GM20000 (cell line): ENCODE measurements at regions not wholly inside any gene's neighbourhood (a gene's known extent, or its start where the extent isn't known, plus 50 kb on each side); places are given as distances from the start of the nearest gene placed in this dataset.
"Not testable (repeated sequence)": the region's sequence is repeated elsewhere in the genome, so short reads cannot be mapped to it uniquely, and the experiment has no call there.

Experiments used
- DNase-seq: peaks from one replicate; pipeline ENCODE4 v3.0.0; 2012; ENCODE audit warnings: low spot score
- CTCF ChIP-seq: IDR thresholded peaks from 2 replicates; pipeline ENCODE4 v1.5.1; 2012; ENCODE audit warnings: mild to moderate bottlenecking, control low read depth; ENCODE audit errors: extremely low read depth, missing control alignments

- not testable (repeated sequence) for DNase-seq
Measured at GRCh38 chr22:11051401-11052112, 4476.4 kb upstream of the OR11H1 start.

GRCh38 chr22:11053403-11054344, 4474.3 kb upstream of the OR11H1 start:
- not testable (repeated sequence) for DNase-seq

DNA sequence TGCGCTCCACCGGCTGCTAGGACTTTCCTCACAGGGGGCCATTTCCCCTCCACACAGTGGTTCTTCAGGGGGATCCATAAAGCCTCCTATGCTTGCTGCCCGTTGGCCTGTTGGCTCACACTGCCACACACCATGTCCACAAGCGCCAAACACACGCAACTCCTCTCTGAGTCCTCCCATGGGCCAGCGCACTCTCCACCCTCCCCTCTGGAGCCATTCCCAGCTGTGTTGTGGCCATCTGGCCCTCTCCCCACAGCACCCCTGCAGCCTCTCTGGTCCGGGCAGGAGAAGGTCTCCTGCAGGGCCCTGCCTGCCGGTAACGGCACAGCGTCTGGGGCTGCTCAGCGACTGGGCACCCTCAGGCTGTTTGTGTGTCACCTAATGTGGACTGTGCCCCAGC, 4473.3 kb upstream of the OR11H1 start:
- DNase-seq: not testable (repeated sequence)

GRCh38 chr22:11055176-11055575, 4472.8 kb upstream of the OR11H1 start:
- not testable (repeated sequence) for DNase-seq

DNA sequence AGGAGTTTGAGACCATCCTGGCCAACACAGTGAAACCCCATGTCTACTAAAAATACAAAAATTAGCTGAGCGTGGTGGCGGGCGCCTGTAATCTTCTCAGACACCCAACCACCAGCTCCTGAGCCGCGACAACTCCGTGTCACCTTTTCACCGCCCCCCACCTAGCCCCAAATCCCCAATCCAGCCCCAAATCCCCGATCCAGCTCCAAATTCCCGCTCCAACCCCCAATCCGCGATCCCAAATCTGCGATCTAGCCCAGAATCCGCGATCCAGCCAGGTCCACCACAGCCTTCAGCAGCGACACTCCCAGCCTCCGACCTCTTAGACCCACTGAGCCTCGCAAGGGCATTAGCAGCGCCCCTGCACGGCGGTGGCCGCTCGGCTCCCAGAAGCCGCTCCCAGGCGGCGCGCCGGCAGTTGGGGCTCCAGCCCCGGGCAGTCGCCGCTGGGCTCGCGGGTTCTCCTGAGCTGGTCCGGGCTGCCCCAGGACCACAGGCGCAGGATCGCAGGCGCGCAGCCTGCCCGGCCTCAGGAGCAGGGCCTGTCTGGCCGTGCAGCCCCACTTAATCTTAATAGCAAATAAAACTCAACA, 4469.9 kb upstream of the OR11H1 start:
- not testable (repeated sequence) for DNase-seq

DNA sequence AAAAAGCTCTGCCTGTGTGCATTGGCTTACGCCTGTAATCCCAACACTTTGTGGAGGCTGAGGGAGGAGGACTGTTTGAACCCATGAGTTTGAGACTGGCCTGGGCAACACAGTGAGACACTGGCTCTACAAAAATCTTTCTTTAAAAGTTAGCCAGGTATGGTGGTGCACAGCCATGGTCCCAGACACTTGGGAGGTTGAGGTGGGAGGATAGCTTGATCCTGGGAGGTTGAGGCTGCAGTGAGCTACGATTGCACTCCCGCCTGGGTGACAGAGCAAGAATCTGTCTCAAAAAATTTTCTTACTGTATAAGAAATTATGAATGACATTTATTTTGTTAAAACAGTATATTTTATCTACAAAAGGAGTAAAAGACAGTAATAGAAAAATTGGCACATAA, 4468.9 kb upstream of the OR11H1 start:
- not testable (repeated sequence) for DNase-seq

GRCh38 chr22:11060797-11061196, 4467.2 kb upstream of the OR11H1 start:
- DNase-seq: not testable (repeated sequence)

- not testable (repeated sequence) for DNase-seq
Measured at GRCh38 chr22:11062534-11062933, 4465.5 kb upstream of the OR11H1 start.

GRCh38 chr22:11063022-11063685, 4464.8 kb upstream of the OR11H1 start:
- DNase-seq: not testable (repeated sequence)

- DNase-seq: not testable (repeated sequence)
Measured at GRCh38 chr22:11065210-11065609, 4462.8 kb upstream of the OR11H1 start.

- not testable (repeated sequence) for DNase-seq
Measured at GRCh38 chr22:11065876-11066457, 4462.0 kb upstream of the OR11H1 start.

DNA sequence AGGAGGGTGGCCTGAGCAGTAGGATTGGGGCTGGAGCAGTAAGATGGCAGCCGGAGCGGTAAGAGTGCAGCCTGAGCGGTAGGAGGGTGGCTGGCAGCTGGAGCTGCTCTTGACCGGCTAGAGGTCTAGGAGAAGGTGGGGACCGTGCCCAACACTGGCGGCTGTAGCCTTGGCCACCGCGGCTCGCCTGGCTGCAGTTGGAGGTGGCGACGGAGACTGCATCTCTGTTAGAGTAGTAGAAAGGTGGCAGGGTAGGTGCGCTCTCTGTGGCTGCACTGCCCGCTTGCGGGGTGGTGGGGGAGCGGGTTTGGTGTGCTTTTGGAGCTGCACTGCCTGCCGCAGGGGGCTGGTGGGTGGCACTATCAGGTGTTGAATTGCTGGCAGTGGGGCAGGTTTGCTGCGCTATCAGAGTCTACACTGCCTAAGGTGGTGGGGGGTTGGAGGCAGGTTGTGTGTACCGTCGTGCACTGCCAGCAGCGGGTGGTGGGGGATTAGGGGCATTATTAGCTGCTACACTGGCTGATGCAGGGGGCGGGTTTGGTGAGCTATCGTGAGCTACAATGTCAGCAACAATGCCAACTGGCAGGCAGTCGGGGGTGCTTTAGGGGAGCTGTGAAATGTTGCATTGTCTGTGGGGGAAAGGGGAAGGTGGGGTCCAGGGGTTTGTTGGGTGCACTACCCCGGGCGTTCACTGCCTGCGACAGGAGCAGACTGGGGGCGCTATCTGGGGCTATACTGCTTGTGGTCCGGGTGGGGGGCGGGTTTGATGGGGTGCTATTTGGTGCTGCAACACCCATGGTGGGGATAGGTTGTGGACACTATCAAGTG, 4461.3 kb upstream of the OR11H1 start:
- DNase-seq: peak; percentile 36
- TF ChIP-seq CTCF: no peak

GRCh38 chr22:11067286-11067871, 4460.6 kb upstream of the OR11H1 start:
- peak; percentile 43 for DNase-seq

DNA sequence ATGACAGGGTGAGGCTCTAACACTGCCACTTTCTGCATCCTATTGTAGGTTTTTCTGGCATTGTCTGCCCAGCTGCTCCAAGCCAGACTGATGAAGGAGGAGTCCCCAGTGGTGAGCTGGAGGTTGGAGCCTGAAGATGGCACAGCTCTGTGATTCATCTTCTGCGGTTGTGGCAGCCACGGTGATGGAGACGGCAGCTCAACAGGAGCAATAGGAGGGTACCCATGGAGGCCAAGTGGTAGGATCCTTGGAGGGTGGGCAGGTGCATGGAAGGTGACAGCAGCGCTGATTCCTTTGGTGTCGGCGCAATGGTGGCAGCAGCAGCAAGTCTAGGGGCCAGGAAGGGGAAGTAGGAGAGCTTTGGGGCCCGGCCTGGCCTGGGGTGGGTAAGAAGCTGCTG, 4460.1 kb upstream of the OR11H1 start:
- DNase-seq: peak; percentile 30

- DNase-seq: not testable (repeated sequence)
Measured at GRCh38 chr22:11068406-11068805, 4459.6 kb upstream of the OR11H1 start.
